IMR-90 (cell line): ENCODE measurements at regions not wholly inside any gene's neighbourhood (a gene's known extent, or its start where the extent isn't known, plus 50 kb on each side); places are given as distances from the start of the nearest gene placed in this dataset.

ENCODE experiments used
- BHLHE40 ChIP-seq: fragments of 150-350 bp; IDR thresholded peaks from 2 replicates; pipeline ENCODE4 v1.6.1; 2016; ENCODE audit warnings: mild to moderate bottlenecking, low read depth, low read length
- FOS ChIP-seq: fragments of 150-350 bp; IDR thresholded peaks from 2 replicates; pipeline ENCODE4 v1.6.1; 2016; ENCODE audit warnings: low read depth, low read length
- POLR2A ChIP-seq: IDR thresholded peaks from 2 replicates; pipeline ENCODE4 v1.6.1; 2012; ENCODE audit warnings: mild to moderate bottlenecking, low read depth, low read length
- TF ChIP-seq, protein P1 (sequence below): conservative IDR thresholded peaks from 2 replicates; pipeline ENCODE4 v1.5.1; 2012; ENCODE audit warnings: mild to moderate bottlenecking, low read depth, low read length, improper control_type of control experiment

DNA sequence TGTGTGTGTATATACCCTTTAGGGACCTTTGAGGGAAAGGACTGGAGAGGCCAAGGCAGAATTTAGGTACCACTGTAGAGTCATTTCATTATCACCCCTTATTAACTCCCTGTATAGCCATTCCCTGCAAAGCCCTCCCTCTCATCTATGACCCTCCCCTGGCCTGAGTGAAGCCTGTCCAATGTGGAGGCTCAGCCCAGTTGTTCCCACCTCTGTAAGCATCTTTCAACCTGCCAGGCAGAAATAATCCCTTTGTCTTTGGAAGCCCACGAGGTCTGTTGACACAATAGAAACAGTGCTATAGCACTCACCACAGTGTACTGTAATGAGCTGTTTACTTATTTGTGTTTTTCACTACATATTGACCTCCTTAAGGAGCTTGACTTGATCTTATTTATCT is 88.5 kb upstream of the SEMA6A start:
- TF ChIP-seq BHLHE40 (no peak), FOS (no peak), POLR2A (no peak)
- TF ChIP-seq, protein P1, sequence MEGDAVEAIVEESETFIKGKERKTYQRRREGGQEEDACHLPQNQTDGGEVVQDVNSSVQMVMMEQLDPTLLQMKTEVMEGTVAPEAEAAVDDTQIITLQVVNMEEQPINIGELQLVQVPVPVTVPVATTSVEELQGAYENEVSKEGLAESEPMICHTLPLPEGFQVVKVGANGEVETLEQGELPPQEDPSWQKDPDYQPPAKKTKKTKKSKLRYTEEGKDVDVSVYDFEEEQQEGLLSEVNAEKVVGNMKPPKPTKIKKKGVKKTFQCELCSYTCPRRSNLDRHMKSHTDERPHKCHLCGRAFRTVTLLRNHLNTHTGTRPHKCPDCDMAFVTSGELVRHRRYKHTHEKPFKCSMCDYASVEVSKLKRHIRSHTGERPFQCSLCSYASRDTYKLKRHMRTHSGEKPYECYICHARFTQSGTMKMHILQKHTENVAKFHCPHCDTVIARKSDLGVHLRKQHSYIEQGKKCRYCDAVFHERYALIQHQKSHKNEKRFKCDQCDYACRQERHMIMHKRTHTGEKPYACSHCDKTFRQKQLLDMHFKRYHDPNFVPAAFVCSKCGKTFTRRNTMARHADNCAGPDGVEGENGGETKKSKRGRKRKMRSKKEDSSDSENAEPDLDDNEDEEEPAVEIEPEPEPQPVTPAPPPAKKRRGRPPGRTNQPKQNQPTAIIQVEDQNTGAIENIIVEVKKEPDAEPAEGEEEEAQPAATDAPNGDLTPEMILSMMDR: no peak
